HCEC 1CT (cell line): ENCODE measurements at regions not wholly inside any gene's neighbourhood (a gene's known extent, or its start where the extent isn't known, plus 50 kb on each side); places are given as distances from the start of the nearest gene placed in this dataset.
"Not testable (repeated sequence)": the region's sequence is repeated elsewhere in the genome, so short reads cannot be mapped to it uniquely, and the experiment has no call there.

Experiments used
- DNase-seq: peaks from one replicate; pipeline ENCODE4 v3.0.0-alpha.2; 2017

DNA sequence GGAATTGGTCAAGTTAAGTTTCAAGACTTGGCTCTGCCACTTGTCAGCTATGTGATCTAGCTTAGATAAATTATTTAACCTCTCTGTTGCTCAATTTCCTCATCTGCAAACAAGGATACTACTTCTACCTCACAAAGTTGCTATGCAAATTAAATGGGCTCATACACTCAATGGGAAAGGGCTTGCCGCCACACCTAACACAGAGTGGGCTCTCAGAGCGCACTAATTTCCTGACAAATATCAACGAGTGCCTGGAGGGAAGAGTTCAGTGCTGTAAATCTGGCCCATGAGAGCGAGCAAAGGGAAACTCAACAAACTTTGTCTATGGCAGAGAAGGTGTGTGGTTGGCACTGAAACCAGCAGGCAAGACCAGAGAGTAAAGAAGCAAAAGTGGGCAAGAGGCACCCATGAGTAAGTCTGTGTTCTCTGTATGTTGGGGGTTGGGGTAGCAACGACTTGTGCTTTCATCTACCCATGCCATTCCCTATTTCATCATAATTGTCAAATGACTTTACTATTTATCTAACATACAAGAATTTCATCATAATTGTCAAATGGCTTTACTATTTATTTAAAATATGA, 60.7 kb upstream of the PHF21A start:
- no peak for DNase-seq

DNA sequence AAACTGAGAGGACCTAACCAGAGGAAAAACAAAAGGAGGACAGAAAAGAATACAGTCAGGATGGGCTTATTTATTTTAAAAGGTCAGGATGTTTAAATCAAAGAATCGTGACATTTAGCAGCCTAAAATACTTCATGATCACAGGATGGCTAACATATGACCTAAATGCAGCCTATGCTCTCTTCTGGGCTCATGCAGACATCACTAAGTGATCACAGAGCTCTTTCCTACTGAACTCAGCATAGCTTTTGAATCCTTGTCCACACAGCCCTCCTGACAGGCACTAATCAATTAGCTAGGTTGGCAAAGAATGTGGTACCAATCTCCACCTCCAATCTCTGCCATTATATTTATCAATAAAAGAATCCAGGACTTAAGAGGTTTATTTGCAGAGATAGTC, 60.1 kb upstream of the PHF21A start:
- no peak for DNase-seq

DNA sequence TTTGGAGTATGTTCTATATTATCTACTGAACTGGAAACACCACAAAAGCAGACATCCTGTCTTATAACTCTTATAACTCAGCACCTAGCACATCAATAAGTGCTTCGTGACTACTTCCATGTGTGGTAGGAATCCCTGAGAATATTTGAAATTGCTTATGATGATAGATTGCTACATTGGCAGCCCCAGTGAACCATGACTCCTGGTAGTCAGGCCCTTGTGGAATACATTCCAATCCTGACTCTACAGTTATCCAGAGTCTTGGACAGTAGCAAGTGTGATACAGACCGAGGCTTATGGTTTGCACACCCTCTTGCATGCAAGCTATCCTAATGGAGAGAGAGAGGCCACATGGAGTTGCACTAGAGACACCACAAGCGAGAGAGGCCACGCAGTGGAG, 59.5 kb upstream of the PHF21A start:
- DNase-seq: no peak

DNA sequence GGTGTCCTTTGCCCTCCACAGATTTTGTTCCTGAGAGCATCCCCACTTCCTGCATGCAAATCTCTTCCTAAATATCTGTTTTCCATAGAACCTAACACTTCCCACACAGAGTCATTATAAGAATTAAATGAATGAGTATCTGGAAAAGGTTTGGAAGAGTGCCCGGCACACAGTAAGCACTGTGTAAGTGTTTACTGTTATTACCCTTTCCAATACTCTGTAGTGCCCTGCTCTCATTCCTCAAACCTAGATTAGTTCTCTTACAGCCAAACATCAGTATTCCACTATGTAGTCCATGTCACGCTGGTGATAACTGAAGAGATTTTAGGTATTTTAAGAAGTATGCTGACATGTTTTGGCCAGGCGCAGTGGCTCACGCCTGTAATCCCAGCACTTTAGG, 57.3 kb upstream of the PHF21A start:
- no peak for DNase-seq

DNA sequence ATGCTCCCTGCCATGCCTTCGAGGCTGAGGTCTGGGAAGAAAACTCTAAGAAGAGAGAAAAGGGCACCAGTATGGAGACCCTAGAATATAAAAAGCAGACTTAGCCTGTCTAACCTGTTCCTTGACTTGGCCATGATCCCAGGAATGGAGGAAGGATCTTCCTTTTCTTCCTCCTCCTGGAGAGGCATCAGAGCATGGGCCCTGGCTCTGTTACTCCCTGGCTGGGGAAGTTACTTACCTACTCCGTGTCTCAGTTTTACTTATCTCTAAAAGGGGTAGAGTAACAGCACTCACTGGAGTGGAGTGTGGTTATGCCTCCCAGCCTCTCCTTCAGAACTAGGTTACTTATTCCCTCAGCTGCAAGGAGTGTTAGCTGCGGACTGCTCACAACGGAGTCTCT, 55.2 kb upstream of the PHF21A start:
- no peak for DNase-seq

DNA sequence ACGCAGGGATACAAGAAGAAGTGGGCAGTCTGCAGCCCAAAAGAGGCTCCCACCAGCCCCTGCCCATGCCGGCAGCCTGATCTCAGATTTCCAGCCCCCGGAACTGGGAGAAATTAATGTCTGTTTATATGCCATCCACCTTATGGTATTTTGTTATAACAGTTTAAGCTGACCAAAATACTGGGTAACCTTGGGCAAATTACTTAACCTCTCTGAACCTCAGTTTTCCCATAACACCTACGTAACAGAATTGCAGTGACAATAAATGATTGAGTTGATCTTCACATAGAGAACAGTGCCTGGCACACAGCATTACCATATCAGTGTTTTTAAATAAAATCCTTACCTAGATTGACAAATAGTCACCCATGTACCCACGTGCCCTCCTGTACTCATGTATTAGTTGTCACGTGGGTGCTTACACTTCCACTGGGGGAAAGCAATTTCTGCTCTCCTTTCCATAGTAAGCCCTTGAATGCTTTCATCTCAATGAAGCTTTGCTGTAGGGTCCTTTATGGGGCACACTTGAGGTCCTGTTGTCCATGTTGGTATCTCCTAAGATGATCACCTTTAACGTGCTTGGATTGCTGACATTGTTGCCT, 54.2 kb upstream of the PHF21A start:
- no peak for DNase-seq

DNA sequence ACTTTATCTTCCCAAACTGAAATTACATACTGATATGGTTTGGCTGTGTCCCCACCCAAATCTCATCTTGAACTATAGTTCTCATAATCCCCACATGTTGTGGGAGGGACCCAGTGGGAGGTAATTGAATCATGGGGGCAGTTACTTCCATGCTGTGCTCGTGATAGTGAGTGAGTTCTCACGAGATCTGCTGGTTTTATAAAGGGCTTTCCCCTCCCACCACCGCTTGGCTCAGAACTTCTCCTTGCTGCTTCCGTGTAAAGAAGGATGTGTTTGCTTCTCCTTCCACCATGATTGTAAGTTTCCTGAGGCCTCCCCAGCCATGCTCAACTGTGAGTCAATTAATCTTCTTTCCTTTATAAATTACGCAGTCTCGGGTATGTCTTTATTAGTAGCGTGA, 50.4 kb upstream of the PHF21A start:
- DNase-seq: not testable (repeated sequence)
